ENCODE measurements at regions not wholly inside any gene's neighbourhood (a gene's known extent, or its start where the extent isn't known, plus 50 kb on each side); places are given as distances from the start of the nearest gene placed in this dataset.

DNA sequence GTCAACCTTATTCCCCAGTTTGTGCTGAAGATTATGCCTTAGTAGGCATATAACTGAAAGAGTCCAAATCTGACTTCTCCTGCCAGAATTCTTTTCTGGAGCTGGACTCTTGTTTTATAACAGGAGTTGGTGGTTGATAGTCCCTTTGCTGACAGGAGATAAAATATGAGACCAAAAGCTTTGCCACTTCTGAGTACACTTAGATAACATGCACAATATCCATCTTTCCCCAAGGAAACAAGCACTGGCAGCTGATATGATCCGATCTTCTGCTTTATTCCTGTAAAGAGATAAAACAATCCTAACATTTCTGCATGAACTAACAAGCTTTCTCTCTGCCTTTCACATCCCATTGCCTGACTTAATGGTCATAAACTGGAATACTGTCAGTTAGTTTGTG is 1265.4 kb upstream of the ADGRB3 start:
- ChIA-PET CTCF (ENCODE audit: partially characterized antibody) (no interaction called here), POLR2A (ENCODE audit: partially characterized antibody) (no interaction called here)
- no peak overlapping the region for H3K4ac ChIP-seq (replicated peaks; ENCODE audit: insufficient read length, low read depth, low read length)
- no peak overlapping the region for H3K23ac ChIP-seq (ENCODE audit: insufficient read length)
- no peaks in the 10 kb centered on the region for H3K36me3 ChIP-seq (ENCODE audit: control insufficient read depth in 2 of 4, insufficient read depth in 4 of 4, low read length in 3 of 4)
- TF ChIP-seq ASH2L (IDR thresholded peaks at IDR 0.05; ENCODE audit: low read length) (no peak), POLR2A (IDR thresholded peaks at IDR 0.05; ENCODE audit: control extremely low read depth in 1 of 2, low read depth in 2 of 2, low read length in 2 of 2) (no peak), RNF2 (IDR thresholded peaks at IDR 0.05; ENCODE audit: borderline replicate concordance, low read depth, low read length, missing control alignments, poor library complexity, severe bottlenecking) (no peak), CBX8 (IDR thresholded peaks at IDR 0.05; ENCODE audit: borderline replicate concordance, low read depth, low read length) (no peak)
- no peaks in the 10 kb centered on the region for H3K27me3 ChIP-seq (replicated peaks in 1 of 4; ENCODE audit: control insufficient read depth in 3 of 4, extremely low read depth in 1 of 4, insufficient read depth in 3 of 4, low read length in 3 of 4)
- H2BK20ac ChIP-seq (ENCODE audit: low read length): no peak overlapping the region
- no peak overlapping the region for H4K8ac ChIP-seq (ENCODE audit: extremely low read depth, insufficient read depth, low read length)
- H3K9ac ChIP-seq (replicated peaks in 1 of 4; ENCODE audit: extremely low read depth in 1 of 4, low read depth in 3 of 4, low read length in 3 of 4): no peak overlapping the region
- no peaks in the 10 kb centered on the region for H3K79me2 ChIP-seq (ENCODE audit: control insufficient read depth in 1 of 2, insufficient read depth in 2 of 2, low read length in 2 of 2)
- H3K27ac ChIP-seq (ENCODE audit: low read depth, low read length): no peak overlapping the region
- no peak overlapping the region for H4K91ac ChIP-seq (replicated peaks; ENCODE audit: insufficient read length, low read length)
- 77% methylated on average over 1 of the region's 1 CpG; no CpG with 5 or more reads in 1 of the 2 experiments for WGBS, 2 experiments (ENCODE audit: extremely low coverage in 1 of 2, insufficient coverage in 1 of 2, insufficient read length in 1 of 2, insufficient replicate concordance in 2 of 2, low coverage in 1 of 2, low lambda C conversion rate in 2 of 2, missing lambda C conversion rate in 1 of 2)
- no peak overlapping the region for H3K18ac ChIP-seq (ENCODE audit: extremely low read depth, low read length)
- no peak overlapping the region for H2AK5ac ChIP-seq (ENCODE audit: low read depth, low read length)
- no peak overlapping the region for H3K4me2 ChIP-seq (ENCODE audit: insufficient read depth in 1 of 2, low read depth in 2 of 2, low read length in 2 of 2)
- H2BK5ac ChIP-seq (ENCODE audit: low read depth, low read length): no peak overlapping the region
- no peaks in the 10 kb centered on the region for H3K79me1 ChIP-seq (ENCODE audit: low read depth, low read length)
- H3K4me3 ChIP-seq (ENCODE audit: extremely low read depth in 1 of 4, insufficient read depth in 2 of 4, low read depth in 3 of 4, low read length in 4 of 4): no peak overlapping the region
- no peak overlapping the region for H2BK12ac ChIP-seq (ENCODE audit: low read depth, low read length)
- H2AFZ ChIP-seq (ENCODE audit: low read length): no peak overlapping the region
- no peak overlapping the region for H2BK120ac ChIP-seq (replicated peaks; ENCODE audit: low read depth, low read length)
- no peaks in the 10 kb centered on the region for H3K9me3 ChIP-seq (ENCODE audit: insufficient read depth in 2 of 2, low read depth in 1 of 2, low read length in 1 of 2)
- H3K4me1 ChIP-seq (replicated peaks in 1 of 4; ENCODE audit: control insufficient read depth in 3 of 4, insufficient read depth in 4 of 4, low read length in 3 of 4): no peaks in the 10 kb centered on the region
- H2BK15ac ChIP-seq (ENCODE audit: low read length): no peak overlapping the region
- no peak overlapping the region for H3K14ac ChIP-seq (ENCODE audit: insufficient read length)
- DNase-seq (ENCODE audit: low read depth in 1 of 2, low spot score in 2 of 2) (no peak), FAIRE-seq (no peak)
- no peak overlapping the region for H3K56ac ChIP-seq (replicated peaks; ENCODE audit: insufficient read length, low read depth, low read length)
- no peak overlapping the region for H4K5ac ChIP-seq (ENCODE audit: insufficient read length, low read depth, low read length)
- no peaks in the 10 kb centered on the region for H3K23me2 ChIP-seq (ENCODE audit: low read depth, low read length)
- H4K20me1 ChIP-seq (replicated peaks in 1 of 2; ENCODE audit: control insufficient read depth in 1 of 2, insufficient read depth in 2 of 2, low read length in 2 of 2): no peaks in the 10 kb centered on the region

Data from H1 (cell line).